ENCODE measurements at regions not wholly inside any gene's neighbourhood (a gene's known extent, or its start where the extent isn't known, plus 50 kb on each side); places are given as distances from the start of the nearest gene placed in this dataset.
"Not testable (repeated sequence)": the region's sequence is repeated elsewhere in the genome, so short reads cannot be mapped to it uniquely, and the experiment has no call there.

GRCh38 chr2:236415684-236416444 is 151.7 kb upstream of the ASB18 start:
- no peak for DNase-seq (ENCODE audit: low spot score)

GRCh38 chr2:236417150-236417549 is 152.5 kb upstream of the ACKR3 start:
- no peak for DNase-seq (ENCODE audit: low spot score)

GRCh38 chr2:236430584-236430983 is 139.0 kb upstream of the ACKR3 start:
- DNase-seq (ENCODE audit: low spot score) = no peak

DNA sequence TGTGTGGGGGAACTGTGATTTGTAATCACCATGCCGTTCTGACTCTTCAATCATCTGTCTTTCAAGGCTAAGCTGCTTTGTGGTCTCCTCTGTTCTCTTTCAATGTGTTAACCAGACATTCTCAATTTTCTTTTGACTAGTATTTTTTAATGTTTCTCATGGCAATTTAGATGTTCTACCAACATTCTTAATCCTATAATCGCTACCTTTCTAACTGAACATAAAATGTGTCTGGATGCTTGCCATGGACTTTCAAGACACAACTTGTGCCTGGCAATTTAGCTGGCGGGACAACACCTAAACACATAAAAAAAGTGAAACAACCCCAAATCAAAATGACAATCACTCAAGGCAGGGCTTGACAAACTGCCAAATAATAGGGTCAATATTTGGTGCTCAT is 135.0 kb upstream of the ACKR3 start:
- DNase-seq (ENCODE audit: low spot score) = no peak

- no peak for DNase-seq (ENCODE audit: low spot score)
Observed at GRCh38 chr2:236440110-236440881, 129.3 kb upstream of the ACKR3 start.

DNA sequence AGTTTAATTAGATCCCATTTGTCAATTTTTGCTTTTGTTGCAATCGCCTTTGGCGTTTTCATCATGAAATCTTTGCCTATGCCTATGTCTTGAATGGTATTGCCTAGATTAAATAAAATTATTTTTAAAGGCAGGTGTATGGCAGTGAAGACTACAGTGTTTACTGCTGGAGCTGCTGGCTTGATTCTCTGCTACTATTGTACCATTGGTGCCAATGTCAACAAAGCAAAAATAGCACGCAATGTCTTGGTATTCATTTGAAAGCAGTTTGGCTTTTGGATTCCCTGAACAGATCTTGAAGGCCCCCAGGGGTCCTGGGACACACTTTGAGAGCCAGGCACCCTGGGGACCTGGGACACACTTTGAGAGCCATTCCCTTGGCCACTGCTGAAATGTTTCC is 125.4 kb upstream of the ACKR3 start:
- DNase-seq (ENCODE audit: low spot score) = no peak

- DNase-seq (ENCODE audit: low spot score) = no peak
Observed at GRCh38 chr2:236445678-236446077, 123.9 kb upstream of the ACKR3 start.

- DNase-seq (ENCODE audit: low spot score) = no peak
Observed at GRCh38 chr2:236446521-236446920, 123.1 kb upstream of the ACKR3 start.

GRCh38 chr2:236449167-236449761 is 120.4 kb upstream of the ACKR3 start:
- DNase-seq (ENCODE audit: low spot score) = no peak

GRCh38 chr2:236452238-236452637 is 117.4 kb upstream of the ACKR3 start:
- no peak for DNase-seq (ENCODE audit: low spot score)

- no peak for DNase-seq (ENCODE audit: low spot score)
Observed at GRCh38 chr2:236454076-236454475, 115.5 kb upstream of the ACKR3 start.

DNA sequence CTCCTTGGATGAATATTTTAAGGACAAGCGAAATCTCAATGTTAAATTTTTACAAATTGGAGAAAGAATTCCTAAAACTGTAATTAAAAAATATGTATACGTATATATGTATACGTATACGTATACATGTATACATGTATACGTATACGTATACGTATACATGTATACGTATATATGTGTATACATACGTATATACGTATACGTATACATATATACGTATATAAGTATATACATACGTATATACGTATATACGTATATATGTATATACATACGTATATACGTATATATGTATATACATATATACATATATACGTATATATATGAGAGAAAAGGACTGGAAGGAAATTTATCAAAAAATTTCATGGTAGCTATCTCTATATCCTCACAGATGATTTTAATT is 110.2 kb upstream of the ACKR3 start:
- no peak for DNase-seq (ENCODE audit: low spot score)

DNA sequence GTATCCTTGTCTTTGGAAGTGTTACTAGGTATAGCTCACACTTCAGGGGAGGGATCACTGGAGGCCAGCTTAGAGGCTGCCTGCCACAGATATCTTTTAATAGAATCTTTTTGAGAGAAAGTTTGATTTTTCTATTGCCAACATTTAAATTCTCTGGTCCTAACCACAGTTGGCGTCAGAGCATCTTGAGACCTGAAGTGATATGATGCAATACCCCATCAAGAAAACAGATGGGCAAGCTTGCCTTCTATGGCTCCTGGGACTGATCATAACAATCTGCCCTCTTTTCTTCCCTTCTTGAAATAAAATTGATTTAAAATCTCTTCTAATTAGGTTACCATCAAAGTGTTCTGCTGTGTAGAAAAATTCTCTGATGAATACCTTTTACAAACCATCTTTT is 105.5 kb upstream of the ACKR3 start:
- no peak for DNase-seq (ENCODE audit: low spot score)

DNA sequence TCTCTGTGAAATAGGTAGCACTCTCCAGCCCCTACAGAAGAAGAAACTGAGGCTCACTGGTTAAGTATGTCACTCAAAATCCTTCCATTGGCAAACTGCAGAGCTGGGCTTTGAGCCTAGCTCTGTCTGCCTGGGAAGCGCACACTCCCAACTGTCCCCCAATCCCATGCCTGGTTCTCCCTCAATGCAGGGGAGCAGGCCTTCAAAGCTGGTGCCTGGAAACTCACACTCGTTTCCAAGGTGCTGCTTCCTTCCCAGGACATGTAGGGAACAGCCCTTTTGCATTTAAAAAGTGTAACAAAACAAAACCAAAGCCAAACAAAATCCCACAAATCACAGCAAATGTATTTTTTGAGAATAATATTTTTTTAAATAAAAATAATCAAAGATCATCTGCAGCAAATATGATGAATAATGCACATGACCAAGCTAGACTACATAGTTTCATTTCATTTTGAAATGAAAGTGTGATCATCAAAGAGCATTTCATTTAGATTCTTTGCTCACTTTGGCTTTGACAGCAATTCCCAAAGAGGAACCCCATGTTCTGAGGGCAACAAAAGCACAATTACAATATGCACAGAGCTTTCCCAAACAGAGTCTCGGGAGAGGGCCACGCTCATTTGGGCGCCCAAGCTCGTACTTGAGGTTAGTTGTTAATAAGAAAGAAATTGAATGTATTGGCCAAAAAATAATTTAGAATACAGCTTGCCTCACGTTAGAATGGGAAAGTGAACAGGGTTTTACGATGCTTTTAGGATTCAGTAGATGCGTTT is 96.7 kb upstream of the ACKR3 start:
- no peak for DNase-seq (ENCODE audit: low spot score)

- no peak for DNase-seq (ENCODE audit: low spot score)
Observed at GRCh38 chr2:236473691-236474090, 95.9 kb upstream of the ACKR3 start.

DNA sequence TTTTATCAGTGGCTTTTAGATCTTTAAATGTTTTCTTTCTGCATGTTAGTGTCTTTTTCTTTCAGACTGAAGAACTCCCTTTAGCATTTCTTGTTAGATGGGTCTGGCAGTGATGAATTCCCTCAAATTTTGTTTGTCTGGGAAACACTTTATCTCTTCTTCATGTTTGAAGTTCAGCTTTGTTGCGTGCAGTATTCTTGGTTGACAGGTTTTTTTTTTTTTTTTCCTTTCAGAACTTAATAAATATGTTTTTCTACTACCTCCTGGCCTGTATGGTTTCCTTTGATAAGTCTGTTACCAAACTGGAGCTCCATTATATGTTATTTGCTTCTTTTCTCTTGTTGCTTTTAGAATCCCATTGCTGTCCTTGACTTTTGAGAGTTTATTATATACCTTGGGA is 89.8 kb upstream of the ACKR3 start:
- no peak for DNase-seq (ENCODE audit: low spot score)

DNA sequence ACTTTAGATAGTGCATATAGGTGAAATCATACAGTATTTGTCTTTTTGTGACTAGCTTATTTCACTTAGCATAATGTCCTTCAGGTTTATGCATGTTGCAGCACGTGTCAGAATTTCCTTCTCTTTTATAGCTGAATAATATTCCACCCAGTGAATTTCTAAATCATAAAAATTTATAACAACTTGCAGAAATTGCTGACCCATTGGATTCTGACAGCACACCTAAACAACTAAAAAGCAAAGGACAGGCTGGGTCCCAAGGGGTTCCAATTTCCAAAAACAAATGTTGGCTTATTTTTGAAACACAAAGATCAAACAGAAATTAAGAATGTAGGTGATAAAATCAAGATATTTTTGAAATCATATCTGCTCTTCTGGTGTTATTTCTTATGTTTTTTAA is 86.5 kb upstream of the ACKR3 start:
- DNase-seq (ENCODE audit: low spot score) = no peak

GRCh38 chr2:236485519-236485918 is 84.1 kb upstream of the ACKR3 start:
- DNase-seq (ENCODE audit: low spot score) = no peak

GRCh38 chr2:236489083-236489482 is 80.5 kb upstream of the ACKR3 start:
- DNase-seq (ENCODE audit: low spot score) = not testable (repeated sequence)

- DNase-seq (ENCODE audit: low spot score) = no peak
Observed at GRCh38 chr2:236489895-236490404, 79.7 kb upstream of the ACKR3 start.

GRCh38 chr2:236496340-236496739 is 73.3 kb upstream of the ACKR3 start:
- no peak for DNase-seq (ENCODE audit: low spot score)

- DNase-seq (ENCODE audit: low spot score) = no peak
Observed at GRCh38 chr2:236498369-236498768, 71.3 kb upstream of the ACKR3 start.

Measured in HuH-7 (cell line).